Fibroblast of lung (primary cell): ENCODE measurements at regions not wholly inside any gene's neighbourhood (a gene's known extent, or its start where the extent isn't known, plus 50 kb on each side); places are given as distances from the start of the nearest gene placed in this dataset.

Source experiments
- EZH2 ChIP-seq: IDR thresholded peaks from 2 replicates; pipeline ENCODE4 v1.5.1; 2012; ENCODE audit warnings: low read length, control low read depth, mild to moderate bottlenecking; ENCODE audit errors: missing control alignments
- TF ChIP-seq, protein P1 (sequence below), 2 donors: IDR thresholded peaks in 1 of 2; conservative IDR thresholded peaks in 1 of 2; 1 replicate in 1 of 2; 2 replicates in 1 of 2; pipeline ENCODE4 v1.5.1; 2011 to 2012; ENCODE audit warnings: low read length in 2 of 2, control low read depth in 1 of 2, inconsistent platforms in 1 of 2, low read depth in 1 of 2, mild to moderate bottlenecking in 1 of 2

DNA sequence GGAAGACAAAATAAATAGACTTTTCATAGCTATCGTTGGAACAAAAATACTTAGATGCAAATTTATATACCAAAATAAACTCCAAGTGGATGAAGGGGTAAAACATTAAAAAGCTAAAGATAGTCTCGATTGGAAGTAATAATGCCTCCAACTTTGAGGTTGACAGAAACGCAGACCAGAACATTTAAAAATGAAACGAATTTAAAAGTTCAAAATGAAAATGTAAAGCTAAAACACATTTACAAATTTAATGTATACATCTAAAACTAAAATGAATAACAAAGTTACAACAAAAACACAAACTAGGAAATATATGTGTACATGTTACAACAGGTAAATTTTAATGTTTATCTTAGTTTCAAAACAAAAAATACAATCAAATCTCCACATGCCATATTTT, 107.5 kb upstream of the AKR1E2 start:
- TF ChIP-seq, protein P1, sequence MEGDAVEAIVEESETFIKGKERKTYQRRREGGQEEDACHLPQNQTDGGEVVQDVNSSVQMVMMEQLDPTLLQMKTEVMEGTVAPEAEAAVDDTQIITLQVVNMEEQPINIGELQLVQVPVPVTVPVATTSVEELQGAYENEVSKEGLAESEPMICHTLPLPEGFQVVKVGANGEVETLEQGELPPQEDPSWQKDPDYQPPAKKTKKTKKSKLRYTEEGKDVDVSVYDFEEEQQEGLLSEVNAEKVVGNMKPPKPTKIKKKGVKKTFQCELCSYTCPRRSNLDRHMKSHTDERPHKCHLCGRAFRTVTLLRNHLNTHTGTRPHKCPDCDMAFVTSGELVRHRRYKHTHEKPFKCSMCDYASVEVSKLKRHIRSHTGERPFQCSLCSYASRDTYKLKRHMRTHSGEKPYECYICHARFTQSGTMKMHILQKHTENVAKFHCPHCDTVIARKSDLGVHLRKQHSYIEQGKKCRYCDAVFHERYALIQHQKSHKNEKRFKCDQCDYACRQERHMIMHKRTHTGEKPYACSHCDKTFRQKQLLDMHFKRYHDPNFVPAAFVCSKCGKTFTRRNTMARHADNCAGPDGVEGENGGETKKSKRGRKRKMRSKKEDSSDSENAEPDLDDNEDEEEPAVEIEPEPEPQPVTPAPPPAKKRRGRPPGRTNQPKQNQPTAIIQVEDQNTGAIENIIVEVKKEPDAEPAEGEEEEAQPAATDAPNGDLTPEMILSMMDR (conservative IDR thresholded peaks at IDR 0.05 in 1 of 2, IDR thresholded peaks at IDR 0.05 in 1 of 2; ENCODE audit: low read depth in 1 of 2, low read length in 2 of 2): no peak
- no peak for TF ChIP-seq EZH2
